Lung (tissue), 11 donors: ENCODE measurements at regions not wholly inside any gene's neighbourhood (a gene's known extent, or its start where the extent isn't known, plus 50 kb on each side); places are given as distances from the start of the nearest gene placed in this dataset.

Experiments used
- ATAC-seq: fragments of 200-7000 bp; cut with Tn5 transposase; one replicate; pipeline ENCODE4 v1.9.1; 2020; ENCODE audit warnings: moderate number of reproducible peaks; ENCODE audit not compliant: insufficient read depth, low FRiP score
- DNase-seq, 3 donors: peaks; one replicate each; pipeline ENCODE4 v3.0.0-alpha.2; 2013 to 2017
- H3K27ac ChIP-seq, 2 donors: one replicate each; pipeline ENCODE4 v1.5.1; 2013; ENCODE audit warnings: mild to moderate bottlenecking in 2 of 2, moderate library complexity in 2 of 2, control low read depth in 1 of 2, inconsistent platforms in 1 of 2, low read depth in 1 of 2, low read length in 1 of 2
- H3K27me3 ChIP-seq, 3 donors: one replicate each; pipeline ENCODE4 v1.5.1; 2013; ENCODE audit warnings: low read length in 2 of 3; ENCODE audit not compliant: control insufficient read depth in 3 of 3, insufficient read depth in 3 of 3
- H3K36me3 ChIP-seq, 4 donors: one replicate each; pipeline ENCODE4 v1.5.1; 2013; ENCODE audit warnings: low read length in 4 of 4, mild to moderate bottlenecking in 1 of 4, moderate library complexity in 1 of 4; ENCODE audit not compliant: control insufficient read depth in 4 of 4, insufficient read depth in 4 of 4
- H3K4me1 ChIP-seq, 5 donors: one replicate each; pipeline ENCODE4 v1.5.1; 2013; ENCODE audit warnings: low read length in 5 of 5, mild to moderate bottlenecking in 2 of 5, moderate library complexity in 1 of 5; ENCODE audit not compliant: control insufficient read depth in 5 of 5, insufficient read depth in 5 of 5
- H3K4me3 ChIP-seq: one replicate; pipeline ENCODE4 v1.5.1; 2013; ENCODE audit warnings: mild to moderate bottlenecking, control low read depth, moderate library complexity
- H3K9ac ChIP-seq, 2 donors: one replicate each; pipeline ENCODE4 v1.5.1; 2013; ENCODE audit warnings: low read length in 2 of 2, control low read depth in 1 of 2; ENCODE audit not compliant: insufficient read depth in 1 of 2
- H3K9me3 ChIP-seq, 4 donors: one replicate each; pipeline ENCODE4 v1.5.1; 2013; ENCODE audit warnings: low read length in 3 of 4, mild to moderate bottlenecking in 1 of 4, moderate library complexity in 1 of 4; ENCODE audit not compliant: control insufficient read depth in 4 of 4, insufficient read depth in 3 of 4
- WGBS, 2 donors: extraction: QIAGEN DNeasy Blood & Tissue Kit; methylation state at CpG; one replicate each; pipeline ENCODE4 v1.1.7; 2013; 5-methylcytosine and 5-hydroxymethylcytosine counted together
- TF ChIP-seq, protein P1 (sequence below): IDR thresholded peaks from 2 replicates; pipeline ENCODE4 v1.5.1; 2012; ENCODE audit warnings: mild to moderate bottlenecking; ENCODE audit errors: control extremely low read depth, extremely low read depth
- donor health status: control.
- donor health status: control.
- donor health status: Bipolar disorder and iron deficiency.
- donor health status: healthy.
- donor health status: DM: yes; HTN: yes; CAD: no.

DNA sequence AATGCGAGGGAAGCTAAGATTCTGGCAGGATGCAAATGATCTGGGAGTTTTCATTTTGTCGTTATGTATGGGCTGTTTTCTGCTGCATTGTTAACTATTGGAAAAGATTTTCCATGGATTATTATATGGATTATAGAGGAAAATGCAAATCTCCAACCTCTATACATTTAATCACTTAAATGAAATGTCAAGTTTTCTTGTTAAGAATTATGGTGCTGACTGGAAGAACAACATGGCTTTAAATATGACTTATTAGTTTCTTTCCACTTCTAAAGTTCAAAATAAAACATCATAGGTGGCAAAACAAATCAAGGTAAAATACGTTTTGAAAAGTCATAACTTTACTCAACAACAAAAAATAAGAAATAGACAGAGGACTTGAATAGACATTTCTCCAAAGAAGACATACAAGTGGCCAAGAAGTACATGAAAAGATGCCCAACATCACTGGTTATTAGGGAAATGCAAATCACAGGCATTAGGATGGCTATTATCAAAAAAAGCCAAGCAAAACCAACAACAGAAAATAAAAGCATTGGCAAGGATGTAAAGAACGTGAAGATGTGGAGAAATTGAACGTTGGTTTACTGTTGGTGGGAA lies 56.2 kb upstream of the CLDN5 start:
- ATAC-seq, result no peak
- Histone ChIP-seq H3K27ac (no peak overlapping the region), H3K36me3 (no peaks in the 10 kb centered on the region), H3K9ac (no peak overlapping the region), H3K27me3 (no peaks in the 10 kb centered on the region), H3K4me1 (peaks cover 0 to 15% (median 0%) of the 10 kb centered on the region in 5 donors), H3K9me3 (no peaks in the 10 kb centered on the region), H3K4me3 (no peak overlapping the region)
- TF ChIP-seq, protein P1, sequence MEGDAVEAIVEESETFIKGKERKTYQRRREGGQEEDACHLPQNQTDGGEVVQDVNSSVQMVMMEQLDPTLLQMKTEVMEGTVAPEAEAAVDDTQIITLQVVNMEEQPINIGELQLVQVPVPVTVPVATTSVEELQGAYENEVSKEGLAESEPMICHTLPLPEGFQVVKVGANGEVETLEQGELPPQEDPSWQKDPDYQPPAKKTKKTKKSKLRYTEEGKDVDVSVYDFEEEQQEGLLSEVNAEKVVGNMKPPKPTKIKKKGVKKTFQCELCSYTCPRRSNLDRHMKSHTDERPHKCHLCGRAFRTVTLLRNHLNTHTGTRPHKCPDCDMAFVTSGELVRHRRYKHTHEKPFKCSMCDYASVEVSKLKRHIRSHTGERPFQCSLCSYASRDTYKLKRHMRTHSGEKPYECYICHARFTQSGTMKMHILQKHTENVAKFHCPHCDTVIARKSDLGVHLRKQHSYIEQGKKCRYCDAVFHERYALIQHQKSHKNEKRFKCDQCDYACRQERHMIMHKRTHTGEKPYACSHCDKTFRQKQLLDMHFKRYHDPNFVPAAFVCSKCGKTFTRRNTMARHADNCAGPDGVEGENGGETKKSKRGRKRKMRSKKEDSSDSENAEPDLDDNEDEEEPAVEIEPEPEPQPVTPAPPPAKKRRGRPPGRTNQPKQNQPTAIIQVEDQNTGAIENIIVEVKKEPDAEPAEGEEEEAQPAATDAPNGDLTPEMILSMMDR, result no peak
- 72 to 80% methylated on average over 5 of the region's 5 CpGs for WGBS, 2 donors
- no peak for DNase-seq

DNA sequence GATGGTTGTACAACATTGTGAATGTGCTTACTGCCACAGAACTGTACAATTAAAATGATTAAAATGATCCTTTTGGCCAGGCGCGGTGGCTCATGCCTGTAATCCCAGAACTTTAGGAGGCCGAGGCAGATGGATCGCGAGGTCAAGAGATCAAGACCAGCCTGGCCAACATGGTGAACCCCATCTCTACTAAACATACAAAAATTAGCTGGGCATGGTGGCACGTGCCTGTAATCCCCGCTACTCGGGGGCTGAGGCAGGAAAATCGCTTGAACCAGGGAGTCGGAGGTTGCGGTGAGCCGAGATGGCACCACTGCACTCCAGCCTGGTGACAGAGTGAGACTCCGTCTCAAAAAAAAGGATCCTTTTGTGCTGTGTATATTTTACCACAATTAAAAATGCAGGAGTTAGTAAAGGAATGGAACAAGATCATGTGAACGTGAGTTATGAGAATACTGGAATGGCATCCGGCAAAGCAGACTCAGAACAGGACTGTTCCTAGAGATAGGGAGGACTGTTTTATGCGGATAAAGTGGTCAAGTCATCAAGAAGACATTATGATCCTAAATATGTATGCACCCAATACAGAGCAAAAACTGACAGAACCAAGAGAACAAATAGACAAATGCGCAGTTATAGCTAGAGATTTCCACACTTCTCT lies 58.0 kb upstream of the CLDN5 start:
- DNase-seq (no peak), ATAC-seq (no peak)
- TF ChIP-seq, protein P1, result no peak
- H3K27me3 ChIP-seq, result no peaks in the 10 kb centered on the region
- H3K4me1 ChIP-seq, result peaks cover 0 to 15% (median 0%) of the 10 kb centered on the region in 5 donors
- H3K9ac ChIP-seq, result no peak overlapping the region
- no peaks in the 10 kb centered on the region for H3K9me3 ChIP-seq
- no peaks in the 10 kb centered on the region for H3K36me3 ChIP-seq
- WGBS, 2 donors, result 91% methylated on average over 17 of the region's 17 CpGs
- no peak overlapping the region for H3K4me3 ChIP-seq
- no peak overlapping the region for H3K27ac ChIP-seq

DNA sequence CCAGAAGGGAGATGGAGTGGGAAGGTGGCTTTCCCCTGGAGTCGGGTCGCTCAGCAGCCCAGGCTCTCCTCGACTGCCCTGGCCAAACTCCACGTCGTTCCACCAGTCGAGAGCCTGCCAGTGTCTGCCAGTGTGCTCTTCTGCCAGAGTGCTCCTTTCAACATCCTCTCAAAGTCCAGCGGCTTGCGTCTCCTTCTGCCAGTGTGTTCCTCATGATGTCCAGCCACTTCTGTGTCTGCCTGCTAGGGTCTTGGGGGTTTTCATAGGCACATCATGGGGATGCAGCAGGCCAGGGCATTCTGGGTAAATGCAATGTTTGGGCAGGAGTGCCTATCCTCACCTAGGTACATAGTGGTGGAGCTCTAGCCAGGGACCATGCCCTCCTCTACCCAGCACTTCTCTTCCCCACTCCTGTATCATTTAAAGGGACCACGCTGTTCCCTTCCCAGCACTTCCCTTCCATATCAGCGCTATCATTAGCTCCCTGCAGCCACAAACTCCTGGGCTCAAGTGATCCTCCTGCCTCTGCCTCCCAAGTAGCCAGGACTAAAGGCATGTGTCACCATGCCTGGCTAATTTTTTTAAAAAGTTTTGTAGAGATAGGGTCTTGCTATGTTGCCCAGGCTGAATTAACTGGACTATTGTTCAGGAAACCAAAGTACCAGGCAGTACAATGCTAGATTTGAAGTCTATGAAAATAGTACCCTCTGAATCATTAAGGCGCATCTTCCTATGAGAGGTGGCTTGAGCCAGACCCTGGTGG lies 62.9 kb upstream of the CLDN5 start:
- Histone ChIP-seq H3K36me3 (no peaks in the 10 kb centered on the region), H3K27ac (no peak overlapping the region), H3K9ac (no peak overlapping the region), H3K4me1 (peaks cover 0 to 5% (median 3%) of the 10 kb centered on the region in 5 donors), H3K27me3 (no peaks in the 10 kb centered on the region), H3K9me3 (no peaks in the 10 kb centered on the region), H3K4me3 (no peak overlapping the region)
- no peak for ATAC-seq
- WGBS, 2 donors, result 71 to 74% methylated on average over 11 of the region's 11 CpGs
- no peak for DNase-seq
- TF ChIP-seq, protein P1, result no peak
